ENCODE measurements at regions not wholly inside any gene's neighbourhood (a gene's known extent, or its start where the extent isn't known, plus 50 kb on each side); places are given as distances from the start of the nearest gene placed in this dataset.

- Histone ChIP-seq H3K4me3 (ENCODE audit: low read depth in 2 of 2, low read length in 1 of 2) (no peak overlapping the region), H3K4me1 (ENCODE audit: control insufficient read depth in 1 of 2, insufficient read depth in 2 of 2, low read depth in 1 of 2, low read length in 1 of 2) (peaks cover 0 to 13% of the 10 kb centered on the region in 2 experiments; a peak in 1 of 4 replicates), H3K9ac (no peak overlapping the region), H2AFZ (ENCODE audit: low read depth) (no peak overlapping the region), H3K79me2 (ENCODE audit: insufficient read depth) (no peaks in the 10 kb centered on the region), H3K27me3 (ENCODE audit: insufficient read depth) (no peaks in the 10 kb centered on the region), H3K27ac (ENCODE audit: low read depth in 2 of 2, low read length in 1 of 2) (no peak overlapping the region), H3F3A (replicated peaks; ENCODE audit: insufficient read depth) (no peaks in the 10 kb centered on the region), H4K20me1 (ENCODE audit: insufficient read depth) (no peaks in the 10 kb centered on the region), H3K9me3 (peaks cover 6% of the 10 kb centered on the region; the same call in 1 of the 2 replicates), H3K4me2 (no peak overlapping the region), H3K36me3 (replicated peaks in 1 of 2; ENCODE audit: control insufficient read depth in 1 of 2, insufficient read depth in 2 of 2, low read length in 1 of 2) (no peaks in the 10 kb centered on the region), H3K9me2 (no peaks in the 10 kb centered on the region)
- CTCF ChIA-PET = interaction anchor here (0.8 to 10.0 kb wide), 5 partner anchors 14 to 317 kb away, joined by 3 to 452 read pairs (median 5); no protein-coding TSS in a partner anchor
- DNase-seq = no peak
- TF ChIP-seq TEAD4 (IDR thresholded peaks at IDR 0.05; ENCODE audit: borderline replicate concordance, insufficient read depth) = no peak
- TF ChIP-seq PBX3 (IDR thresholded peaks at IDR 0.05) = no peak
- TF ChIP-seq SIN3A (IDR thresholded peaks at IDR 0.05; ENCODE audit: borderline replicate concordance, low read depth, low read length) = no peak
- no peak for TF ChIP-seq REST (IDR thresholded peaks at IDR 0.05; ENCODE audit: low read depth, low read length)
- TF ChIP-seq TCF12 (IDR thresholded peaks at IDR 0.05) = no peak
- TF ChIP-seq NFIC (IDR thresholded peaks at IDR 0.05; ENCODE audit: borderline replicate concordance) = no peak
- no peak for TF ChIP-seq JUND (IDR thresholded peaks at IDR 0.05)
- no peak for TF ChIP-seq YY1 (IDR thresholded peaks at IDR 0.05; ENCODE audit: low read depth)
- TF ChIP-seq SMC3 (IDR thresholded peaks at IDR 0.05; ENCODE audit: low read depth, low read length) = no peak
- no peak for TF ChIP-seq MEF2A (IDR thresholded peaks at IDR 0.05; ENCODE audit: borderline replicate concordance, low read depth)
- TF ChIP-seq IRF3 (IDR thresholded peaks at IDR 0.05; ENCODE audit: low read depth, low read length) = no peak
- TF ChIP-seq RFX5 (IDR thresholded peaks at IDR 0.05; ENCODE audit: low read length) = no peak
- TF ChIP-seq RAD21 (IDR thresholded peaks at IDR 0.05; ENCODE audit: low read length) = no peak
- no peak for TF ChIP-seq CTCF (IDR thresholded peaks at IDR 0.05)
- no peak for TF ChIP-seq GABPA (IDR thresholded peaks at IDR 0.05; ENCODE audit: low read depth)
- no peak for TF ChIP-seq RXRA (IDR thresholded peaks at IDR 0.05; ENCODE audit: borderline replicate concordance, low read depth)
- TF ChIP-seq FOSL2 (IDR thresholded peaks at IDR 0.05; ENCODE audit: borderline replicate concordance, low read depth) = no peak
- no peak for TF ChIP-seq RCOR1 (IDR thresholded peaks at IDR 0.05; ENCODE audit: low read length)
- TF ChIP-seq EZH2phosphoT487 (IDR thresholded peaks at IDR 0.05; ENCODE audit: borderline replicate concordance, low read depth) = no peak
- POLR2A ChIA-PET = no interaction called here
- WGBS (ENCODE audit: low lambda C conversion rate) = 54% methylated on average over 5 of the region's 11 CpGs
These were observed 238.5 kb downstream of the NFATC2 start for GRCh38 chr20:51303731-51304670.

Measured in SK-N-SH (cell line).